ENCODE measurements at regions not wholly inside any gene's neighbourhood (a gene's known extent, or its start where the extent isn't known, plus 50 kb on each side); places are given as distances from the start of the nearest gene placed in this dataset.
"Not testable (repeated sequence)": the region's sequence is repeated elsewhere in the genome, so short reads cannot be mapped to it uniquely, and the experiment has no call there.

DNA sequence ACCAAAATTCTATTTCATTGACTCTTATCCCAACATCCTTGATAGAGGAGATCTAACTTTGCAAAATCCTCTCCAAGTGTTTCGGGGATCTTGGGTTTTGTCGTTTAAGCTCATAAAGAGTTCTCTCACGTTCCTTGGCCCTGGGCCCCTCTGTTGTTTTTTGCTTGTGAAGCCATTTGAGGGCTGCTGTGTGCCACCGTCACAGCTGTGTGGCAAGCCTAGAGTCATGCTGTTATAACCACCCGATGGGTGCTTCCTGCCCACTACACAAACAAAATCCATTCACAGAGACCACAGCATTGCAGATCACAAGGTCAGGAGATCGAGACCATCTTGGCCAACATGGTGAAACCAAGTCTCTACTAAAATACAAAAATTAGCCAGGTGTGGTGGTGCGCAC is 154.1 kb downstream of the ADSS2 start:
- peak in 3 of 4 experiments; percentile 31 to 40 (median 32) for DNase-seq

DNA sequence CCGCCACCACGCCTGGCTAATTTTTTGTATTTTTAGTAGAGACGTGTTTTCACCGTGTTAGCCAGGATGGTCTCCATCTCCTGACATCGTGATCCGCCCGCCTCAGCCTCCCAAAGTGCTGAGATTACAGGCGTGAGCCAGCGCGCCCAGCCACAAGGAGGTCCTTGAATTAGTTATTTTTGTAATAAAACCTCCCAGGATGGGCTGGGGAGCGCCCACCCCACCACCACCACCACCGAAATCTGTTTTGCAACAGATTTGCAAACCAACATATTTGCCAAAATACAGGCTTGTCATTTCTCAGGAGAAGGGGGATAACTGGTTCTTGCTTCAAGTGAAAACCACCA is 151.7 kb downstream of the ADSS2 start:
- DNase-seq = not testable (repeated sequence)

DNA sequence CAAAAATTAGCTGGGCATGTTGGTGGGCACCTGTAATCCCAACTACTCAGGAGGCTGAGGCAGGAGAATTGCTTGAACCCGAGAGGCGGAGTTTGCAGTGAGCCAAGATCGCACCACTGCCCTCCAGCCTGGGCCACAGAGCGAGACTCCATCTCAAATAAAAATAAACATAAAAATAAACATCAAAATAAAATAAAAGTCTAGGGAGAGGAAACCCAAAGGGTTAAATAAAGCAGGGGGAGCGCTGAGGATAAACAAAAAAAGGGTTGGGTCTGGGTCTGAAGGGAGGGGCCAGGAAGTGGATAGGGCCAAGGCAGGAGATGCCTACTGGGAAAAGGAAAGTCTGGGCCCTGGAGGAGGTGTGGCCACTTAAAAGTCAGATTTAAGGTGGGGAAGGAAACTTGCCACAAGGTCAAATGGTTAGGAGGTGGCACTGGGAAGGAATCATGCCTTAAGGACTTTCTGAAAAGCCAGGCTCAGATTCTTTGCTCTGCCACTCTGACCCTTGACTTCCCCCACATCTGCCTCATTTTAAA is 150.0 kb downstream of the ADSS2 start:
- DNase-seq = no peak

DNA sequence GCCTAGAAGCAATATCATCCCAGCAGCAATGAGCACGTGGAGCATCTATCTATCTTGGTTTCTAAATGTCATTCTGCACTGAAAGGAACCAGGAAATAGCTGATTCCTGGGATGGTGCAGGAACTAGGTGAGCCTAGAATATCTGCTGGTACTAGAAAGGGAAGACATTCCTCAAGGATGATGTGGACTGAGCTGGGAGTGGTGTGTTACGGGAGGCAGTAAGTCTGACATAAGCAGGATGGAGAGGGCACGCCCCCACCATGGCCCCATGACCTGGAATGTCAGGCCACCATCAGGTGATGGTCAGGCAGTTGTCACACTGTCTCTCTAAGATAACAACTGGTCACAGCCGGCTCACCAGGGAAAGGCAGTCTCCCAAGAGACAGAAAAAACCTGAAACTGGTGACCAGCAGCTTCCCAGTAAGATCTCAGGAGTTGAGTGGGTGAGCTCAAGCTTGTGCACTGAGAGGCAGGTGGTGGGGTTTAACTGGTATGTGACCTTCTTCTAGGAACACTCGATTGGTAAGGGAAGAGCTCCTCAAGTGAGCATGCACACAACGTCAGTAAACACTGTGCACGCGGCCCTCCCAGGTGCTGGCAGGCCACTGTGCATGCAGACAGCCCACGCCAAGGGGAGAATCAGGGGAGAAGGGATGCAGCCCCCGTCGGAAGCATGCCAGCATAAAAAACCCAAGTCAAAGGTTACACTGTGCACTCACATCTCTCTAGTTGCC is 148.7 kb downstream of the ADSS2 start:
- DNase-seq = peak; percentile 51 to 83 (median 64)

DNA sequence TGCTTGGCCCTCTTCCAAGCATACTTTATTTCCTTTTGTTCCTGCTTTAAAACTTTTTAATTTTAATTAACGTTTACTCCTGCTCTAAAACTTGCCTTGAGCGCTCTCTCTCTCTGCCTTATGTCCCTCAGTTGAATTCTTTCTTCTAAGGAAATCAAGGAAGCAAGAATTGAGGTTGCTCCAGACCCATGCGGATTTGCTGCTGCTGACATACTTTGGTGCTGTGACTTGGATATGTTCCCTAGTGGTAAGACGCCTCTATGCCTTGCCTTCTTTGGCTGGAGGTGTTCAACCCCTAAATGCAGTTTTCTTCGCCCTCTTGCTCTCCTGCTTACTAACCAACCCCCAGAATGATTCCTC is 148.1 kb downstream of the ADSS2 start:
- peak in 1 of 4 experiments; percentile 20 for DNase-seq

DNA sequence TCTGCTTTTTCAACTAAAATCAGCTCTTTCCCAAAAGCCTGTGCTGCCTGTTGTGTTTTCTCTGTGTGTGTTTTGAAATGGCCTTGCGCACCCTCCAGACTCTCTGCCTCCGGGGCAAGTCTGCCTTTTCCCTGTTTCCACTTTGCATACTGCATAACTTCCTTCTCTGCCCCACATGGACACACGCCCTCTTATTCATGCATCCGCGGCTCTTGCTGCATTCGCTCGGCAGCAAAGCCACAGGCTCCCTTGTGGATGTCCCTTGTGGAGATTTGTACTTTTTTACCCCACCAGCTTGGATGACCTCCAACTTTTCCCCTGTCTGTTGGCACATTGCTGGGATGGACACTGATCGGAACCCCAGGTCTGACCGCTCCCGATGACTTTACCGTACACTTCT is 147.6 kb downstream of the ADSS2 start:
- peak; percentile 67 to 87 (median 82) for DNase-seq

DNA sequence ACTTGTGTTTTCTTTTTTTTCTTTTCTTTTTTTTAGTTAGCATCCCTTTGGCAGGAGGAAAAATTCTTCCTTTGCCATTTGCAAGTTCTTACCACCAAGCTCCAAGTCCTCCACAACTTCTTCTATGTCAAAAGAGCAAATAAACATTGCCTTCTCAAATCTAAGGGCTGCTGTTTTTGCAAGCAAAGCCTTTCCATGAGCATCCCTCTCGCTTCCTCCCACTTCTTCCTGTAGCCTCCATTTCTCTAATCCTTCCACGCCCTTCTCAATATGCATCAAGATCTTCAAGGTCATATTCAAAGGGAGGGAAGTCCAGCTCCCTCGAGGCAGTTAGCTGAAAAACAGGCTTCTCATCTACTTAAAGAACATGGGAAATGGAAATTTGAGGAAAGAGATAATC is 147.1 kb downstream of the ADSS2 start:
- DNase-seq = peak; percentile 45 to 89 (median 75)

DNA sequence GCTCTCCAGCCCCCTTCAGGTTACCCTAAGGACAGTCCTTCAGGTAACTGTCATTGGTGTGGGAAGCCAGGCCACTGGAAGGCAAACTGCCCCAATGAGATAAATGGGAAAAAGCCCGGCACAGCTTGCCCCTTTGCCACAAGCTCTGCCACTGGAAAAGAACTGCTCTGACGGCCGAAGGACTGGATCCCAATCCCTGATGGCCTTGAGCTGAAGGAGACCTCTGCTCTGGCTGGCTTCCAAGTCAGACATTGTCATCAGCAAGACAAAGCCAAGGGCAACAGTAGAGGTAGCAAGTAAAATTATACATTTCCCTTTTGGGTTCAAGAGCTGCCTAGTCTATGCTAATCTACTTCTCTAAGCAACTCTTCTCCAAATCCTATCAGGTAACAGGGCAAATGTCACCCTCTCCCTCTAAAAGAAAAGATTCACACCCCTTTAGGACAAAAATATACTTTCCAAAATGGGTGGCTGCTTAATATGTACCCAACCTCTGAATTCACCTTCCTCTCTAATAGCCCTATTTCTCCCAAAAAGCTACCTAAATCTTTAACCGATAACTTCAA is 145.8 kb downstream of the ADSS2 start:
- DNase-seq = no peak

DNA sequence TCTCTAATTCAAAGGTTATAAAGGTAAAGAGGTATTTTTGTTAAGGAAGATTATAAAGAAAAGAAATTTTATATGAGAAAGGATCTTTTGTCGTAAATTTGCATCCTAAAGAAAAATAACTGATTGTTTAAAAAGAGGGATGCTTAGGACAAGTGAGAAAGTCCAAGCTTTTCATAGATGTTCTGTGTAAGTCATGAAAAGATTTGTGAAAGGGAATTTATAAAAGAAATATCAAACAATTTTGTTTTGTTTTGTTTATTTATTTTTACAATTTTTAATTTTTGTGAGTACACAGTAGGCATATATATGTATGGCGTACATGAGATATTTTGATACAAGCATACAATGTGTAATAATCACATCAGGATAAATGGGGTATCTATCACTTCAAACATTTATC is 145.2 kb downstream of the ADSS2 start:
- no peak for DNase-seq

DNA sequence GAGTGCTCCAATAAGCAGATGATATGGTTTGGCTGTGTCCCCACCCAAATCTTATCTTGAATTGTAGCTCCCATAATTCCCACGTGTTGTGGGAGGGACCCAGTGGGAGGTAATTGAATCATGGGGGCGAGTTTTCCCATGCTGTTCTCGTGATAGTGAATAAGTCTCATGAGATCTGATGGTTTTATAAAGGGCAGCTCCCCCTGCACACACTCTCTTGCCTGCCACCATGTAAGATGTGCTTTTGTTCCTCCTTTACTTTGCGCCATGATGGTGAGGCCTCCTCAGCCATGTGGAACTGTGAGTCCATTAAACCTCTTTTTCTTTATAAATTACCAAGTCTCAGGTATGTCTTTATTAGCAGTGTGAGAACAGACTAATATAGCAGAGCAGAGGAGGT is 142.5 kb downstream of the ADSS2 start:
- not testable (repeated sequence) for DNase-seq

DNA sequence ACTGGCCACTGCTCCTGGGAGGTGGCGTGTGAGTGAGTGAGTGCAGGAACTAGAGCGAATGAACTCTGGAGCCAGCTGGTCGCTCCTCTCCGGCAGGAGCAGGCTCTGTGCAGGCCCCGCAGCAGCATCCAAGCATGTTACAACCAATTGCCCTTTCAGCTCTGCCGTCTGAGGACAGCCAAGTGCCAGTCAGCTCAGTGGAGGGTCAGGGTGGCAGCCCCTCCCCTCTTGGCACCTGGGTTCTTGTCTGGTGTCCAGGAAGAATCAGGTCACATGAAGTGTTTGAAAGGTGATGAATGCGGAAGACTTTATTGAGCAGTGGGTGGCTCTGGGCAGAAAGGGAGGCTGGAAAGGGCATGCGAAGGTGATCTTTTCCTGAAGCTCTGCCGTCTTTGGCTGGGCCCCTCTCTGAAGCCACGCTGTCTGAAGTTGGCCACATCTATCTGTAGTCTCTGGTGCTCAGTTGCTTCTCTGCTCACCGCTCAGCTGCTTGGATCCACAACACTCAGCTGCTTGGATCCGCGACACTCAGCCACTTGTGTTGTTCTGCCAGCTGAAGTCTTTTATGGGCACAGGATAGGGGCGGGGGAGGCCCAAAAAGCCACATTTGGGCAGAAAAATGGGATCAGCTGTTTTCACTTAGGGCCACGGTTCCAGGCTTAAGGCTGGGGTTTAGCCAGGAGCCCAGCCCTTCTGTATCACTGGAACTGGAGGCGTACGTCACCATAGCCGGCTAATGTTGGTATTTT is 139.8 kb downstream of the ADSS2 start:
- no peak for DNase-seq

DNA sequence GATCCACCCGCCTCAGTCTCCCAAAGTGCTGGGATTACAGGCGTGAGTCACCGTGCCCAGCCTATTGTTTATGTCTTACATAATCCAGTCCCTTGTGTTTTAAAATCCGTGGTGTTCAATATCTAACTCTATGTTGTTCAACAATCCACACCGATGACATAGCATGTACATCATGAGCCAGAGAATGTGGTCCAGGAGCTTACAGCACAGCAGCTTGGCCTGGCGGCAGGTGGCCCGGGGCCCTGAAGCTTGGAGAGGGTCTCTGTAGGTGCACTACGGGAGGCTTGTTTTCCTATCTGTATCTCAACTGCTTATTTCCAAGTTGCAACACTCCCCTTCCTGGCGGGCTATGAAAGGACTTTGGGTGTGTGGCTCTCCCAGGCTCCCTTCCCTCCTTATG is 138.4 kb downstream of the ADSS2 start:
- DNase-seq = no peak

DNA sequence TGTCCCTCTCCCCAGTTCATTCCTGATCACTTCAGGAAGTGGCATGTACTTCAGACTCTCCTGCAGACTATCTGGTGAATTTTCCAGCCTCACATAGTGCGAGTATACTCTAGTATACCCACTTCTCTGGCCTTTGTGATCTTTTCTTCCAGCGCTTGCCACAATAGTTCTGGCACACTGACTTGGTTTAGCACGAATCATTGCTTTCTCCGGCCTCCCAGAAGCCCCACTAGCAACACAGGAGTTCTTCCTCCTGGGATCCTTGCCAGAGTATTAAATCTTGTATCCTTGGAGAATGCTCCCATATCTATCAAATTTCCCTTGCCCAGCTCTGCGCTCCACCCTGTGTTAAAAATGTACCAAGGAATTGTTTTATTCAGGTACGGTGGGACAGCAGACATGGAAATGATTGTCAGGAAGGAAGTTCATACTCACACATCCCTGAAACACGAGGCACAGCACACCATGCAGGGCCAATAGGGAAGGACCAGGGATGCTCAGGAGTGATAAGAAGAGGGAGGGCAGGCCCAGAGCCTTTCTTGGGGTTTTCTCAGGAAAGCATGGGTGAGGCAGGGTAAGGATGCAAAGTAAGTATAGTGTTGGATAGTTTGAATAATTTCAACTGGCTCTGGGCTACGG is 136.7 kb downstream of the ADSS2 start:
- DNase-seq = no peak

DNA sequence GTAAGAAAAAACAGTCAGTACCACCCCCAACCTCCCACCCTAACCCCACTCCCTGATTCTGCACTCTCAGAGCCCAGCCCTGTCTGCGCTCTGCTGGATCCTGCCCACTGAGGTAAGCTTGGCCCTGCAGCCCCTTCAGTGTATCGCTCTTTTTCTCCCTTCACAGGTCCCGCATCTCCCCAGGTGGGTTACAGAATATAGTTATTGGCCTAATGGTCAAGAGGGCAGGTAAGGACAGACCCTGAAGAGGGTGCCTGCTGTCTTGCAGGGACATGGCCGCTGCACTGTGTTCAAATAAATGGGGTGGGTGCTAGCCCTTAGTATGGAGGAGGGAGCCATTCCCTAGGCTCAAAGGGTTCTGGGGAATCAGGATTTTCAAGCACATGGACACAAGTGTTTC is 135.7 kb downstream of the ADSS2 start:
- no peak for DNase-seq

DNA sequence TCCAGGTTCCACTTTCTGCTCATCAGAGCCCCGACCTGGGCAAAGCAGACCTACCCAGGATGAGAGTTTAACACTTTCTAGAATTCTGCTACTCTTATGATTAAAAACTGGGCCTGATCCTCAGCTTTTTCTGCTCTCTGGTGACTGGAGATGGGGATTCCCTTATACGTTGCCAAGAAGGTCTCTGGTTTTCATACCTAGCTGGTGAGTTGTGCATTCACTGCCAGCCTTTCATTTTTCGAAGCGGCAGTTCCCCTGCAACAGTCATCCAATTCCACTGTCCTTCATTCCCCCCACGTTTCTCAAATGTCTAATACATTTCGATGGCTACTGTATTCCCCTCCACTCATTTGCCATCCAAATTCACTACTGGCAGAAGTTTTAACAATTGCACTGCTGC is 135.3 kb downstream of the ADSS2 start:
- no peak for DNase-seq

DNA sequence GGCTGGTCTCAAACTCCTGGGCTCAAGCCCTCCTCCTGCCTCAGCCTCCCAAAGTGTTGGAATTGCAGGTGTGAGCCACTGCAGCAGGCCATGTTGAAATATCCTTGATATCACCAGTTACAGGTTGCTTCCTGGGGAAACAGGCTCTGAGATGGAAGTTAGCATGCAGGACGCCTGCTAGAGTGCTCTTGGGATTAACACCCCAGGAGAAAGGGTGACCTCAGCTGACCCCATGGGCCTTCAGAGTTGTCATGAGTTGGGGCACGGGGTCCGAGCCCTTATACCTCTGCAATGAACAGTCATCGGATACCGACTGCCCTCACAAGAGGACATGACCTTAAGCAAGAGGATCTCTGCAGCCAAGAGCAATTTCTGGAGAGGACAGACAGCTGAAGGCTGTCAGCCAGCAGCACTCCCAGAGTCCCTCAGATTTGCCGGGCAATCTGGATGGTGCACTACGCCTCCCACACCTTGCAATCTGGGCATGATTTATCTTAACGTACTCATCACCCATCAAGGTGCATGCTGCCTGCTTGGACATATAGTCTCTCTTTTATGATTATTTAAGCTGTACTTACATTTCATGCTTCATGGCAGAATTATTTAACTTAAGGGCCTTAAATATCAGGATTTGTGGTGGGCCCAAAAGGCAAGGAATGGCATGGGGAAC is 134.6 kb downstream of the ADSS2 start:
- DNase-seq = peak in 2 of 4 experiments; percentile 33 to 38

DNA sequence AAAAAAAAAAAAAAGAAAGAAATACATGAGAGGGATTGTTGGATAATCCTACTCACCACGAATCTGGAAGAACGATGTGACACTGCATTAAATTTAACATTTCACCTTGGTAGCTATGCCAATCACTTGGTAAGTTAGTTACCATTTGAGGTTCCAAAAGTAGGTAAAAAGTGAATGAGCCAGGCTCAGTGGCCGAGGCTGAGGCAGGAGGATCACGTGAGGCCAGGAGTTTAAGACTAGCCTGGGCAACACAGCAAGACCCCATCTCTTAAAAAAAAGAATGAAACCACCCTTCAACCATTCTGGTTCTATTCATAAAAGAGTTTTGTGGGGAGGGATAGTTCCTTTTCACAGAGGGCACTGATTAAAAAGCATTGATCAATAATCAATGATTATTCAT is 133.6 kb downstream of the ADSS2 start:
- DNase-seq = no peak

DNA sequence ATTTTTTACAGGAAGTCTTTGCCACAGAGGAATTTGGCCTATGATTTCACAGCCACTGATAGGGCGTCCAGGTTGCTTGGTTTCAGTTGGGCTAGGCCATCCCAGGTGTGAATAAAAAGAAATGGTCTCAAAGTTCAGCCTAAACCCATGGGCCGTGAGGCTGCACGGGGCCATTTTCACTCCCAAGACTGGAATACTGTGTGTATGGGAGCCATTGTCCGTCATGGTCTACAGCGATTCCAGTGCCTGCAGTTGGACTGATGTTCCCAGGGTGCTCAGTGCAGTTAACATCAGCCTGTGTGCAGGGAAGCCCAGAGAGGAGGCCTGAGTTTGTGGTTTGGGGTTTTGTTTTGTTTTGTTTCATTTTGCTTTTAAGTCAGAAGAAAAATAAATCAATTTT is 133.2 kb downstream of the ADSS2 start:
- no peak for DNase-seq

DNA sequence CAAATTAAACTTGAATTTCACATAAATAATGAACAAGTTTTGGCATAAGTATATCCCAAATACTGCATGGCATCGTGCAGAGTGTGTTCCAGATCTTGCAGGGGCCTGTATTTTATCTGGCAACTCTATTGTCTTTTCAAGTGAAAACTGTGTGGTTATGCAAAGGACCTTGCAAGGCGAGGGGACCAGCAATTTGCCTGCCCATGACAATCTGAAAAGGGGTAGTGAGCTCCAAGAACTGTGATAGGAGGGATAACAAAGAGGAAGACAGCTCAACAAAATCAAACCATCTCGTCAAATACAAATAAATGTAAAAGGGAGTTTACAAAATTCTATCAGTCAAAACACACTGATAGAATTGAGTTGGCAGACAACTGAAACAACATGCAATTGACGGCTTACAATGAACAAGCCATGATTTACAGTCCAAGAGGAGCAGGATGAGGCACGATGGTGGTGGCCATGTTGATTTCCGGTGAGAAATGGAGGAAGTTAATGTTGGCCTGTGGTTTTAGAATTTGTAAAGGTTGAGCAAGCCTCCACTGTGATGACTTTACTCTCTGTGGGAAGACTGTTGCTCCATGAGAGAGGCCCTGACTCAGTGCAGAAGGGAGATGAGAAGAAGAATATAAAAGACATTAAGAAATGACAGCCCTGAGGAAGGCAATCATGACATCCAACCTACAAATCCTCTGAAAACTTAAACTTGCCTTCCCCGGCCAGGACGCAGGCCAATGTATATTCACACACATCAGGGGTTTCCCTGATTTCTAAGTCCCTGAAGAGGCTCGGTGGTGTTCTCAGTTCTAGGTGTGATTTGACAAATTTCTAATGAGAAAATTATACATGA is 132.2 kb downstream of the ADSS2 start:
- DNase-seq = peak; percentile 85 to 96 (median 92)

DNA sequence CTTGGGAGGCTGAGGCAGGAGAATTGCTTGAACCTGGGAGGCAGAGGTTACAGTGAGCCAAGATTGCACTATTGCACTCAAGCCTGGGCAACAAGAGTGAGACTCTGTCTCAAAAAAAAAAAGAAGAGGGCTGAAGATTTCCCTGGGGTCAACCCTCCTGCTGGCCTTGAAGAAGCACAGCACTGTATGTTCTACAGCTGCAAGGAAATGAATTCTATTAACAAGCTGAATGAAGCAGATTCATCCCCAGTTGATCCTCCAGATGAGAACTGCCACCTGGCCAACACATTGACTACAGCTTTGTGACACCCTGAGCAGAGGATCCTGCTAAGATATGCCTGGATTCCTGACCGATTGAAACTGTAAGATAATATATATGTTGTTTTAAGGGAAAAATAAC is 129.5 kb downstream of the ADSS2 start:
- peak in 1 of 4 experiments; percentile 20 for DNase-seq

DNA sequence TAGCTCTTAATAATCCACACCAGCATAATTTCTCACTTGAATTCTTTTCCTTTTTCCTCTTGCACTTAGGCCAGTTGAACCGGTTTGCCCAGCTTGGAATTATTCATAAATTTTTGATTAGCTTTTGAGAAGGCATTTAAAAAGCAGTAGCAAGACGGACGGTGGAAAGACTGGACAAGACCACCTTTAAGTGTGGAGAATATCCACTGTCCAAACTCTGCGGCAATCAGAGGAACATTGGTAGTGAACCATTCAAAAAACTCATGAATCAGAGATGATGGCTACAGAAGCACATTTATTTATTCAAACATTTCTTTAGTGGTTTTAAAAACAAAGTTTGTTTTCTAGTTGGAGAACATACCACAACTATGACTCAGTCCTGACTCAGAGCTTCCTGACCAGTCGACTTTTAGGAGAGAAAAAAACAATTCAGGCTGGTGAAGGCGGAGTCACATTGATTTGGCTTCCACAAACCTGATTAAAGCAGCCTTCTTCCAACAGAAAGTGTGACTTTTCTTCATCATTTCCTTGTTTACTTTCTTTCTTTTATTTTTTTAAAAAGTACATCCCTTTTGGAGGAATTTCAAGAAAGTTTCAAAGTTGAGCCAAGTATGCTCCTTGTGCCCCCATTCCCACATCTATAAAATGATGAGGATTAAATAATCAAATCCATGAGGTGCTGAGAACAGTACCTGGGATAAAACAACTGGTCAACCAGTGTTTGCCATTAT is 128.8 kb downstream of the ADSS2 start:
- peak; percentile 75 to 92 (median 86) for DNase-seq
